Glutamatergic neuron (in vitro differentiated cells): ENCODE measurements at regions not wholly inside any gene's neighbourhood (a gene's known extent, or its start where the extent isn't known, plus 50 kb on each side); places are given as distances from the start of the nearest gene placed in this dataset.

Source experiments
- DNase-seq: peaks from one replicate; pipeline ENCODE4 v3.0.0; 2022
- H3K27ac Mint-ChIP-seq: one replicate; pipeline ENCODE4 v1.8.0; 2020; ENCODE audit warnings: mild to moderate bottlenecking, mixed read lengths, inconsistent platforms; ENCODE audit not compliant: unreplicated experiment
- H3K27me3 Mint-ChIP-seq: one replicate; pipeline ENCODE4 v1.8.0; 2020; ENCODE audit warnings: mild to moderate bottlenecking, moderate library complexity, mixed read lengths, inconsistent platforms; ENCODE audit not compliant: unreplicated experiment
- H3K36me3 Mint-ChIP-seq: one replicate; pipeline ENCODE4 v1.8.0; 2020; ENCODE audit warnings: mild to moderate bottlenecking, mixed read lengths, inconsistent platforms; ENCODE audit not compliant: unreplicated experiment
- H3K4me1 Mint-ChIP-seq: one replicate; pipeline ENCODE4 v1.8.0; 2020; ENCODE audit warnings: mild to moderate bottlenecking, low read depth, mixed read lengths, inconsistent platforms; ENCODE audit not compliant: unreplicated experiment
- H3K4me3 Mint-ChIP-seq: one replicate; pipeline ENCODE4 v1.8.0; 2020; ENCODE audit warnings: mild to moderate bottlenecking, mixed read lengths, inconsistent platforms; ENCODE audit not compliant: unreplicated experiment
- H3K9me3 Mint-ChIP-seq: one replicate; pipeline ENCODE4 v1.8.0; 2020; ENCODE audit warnings: mild to moderate bottlenecking, moderate library complexity, mixed read lengths, inconsistent platforms; ENCODE audit not compliant: unreplicated experiment
- CTCF ChIP-seq: fragments of 200-600 bp; sonication (generic); IDR thresholded peaks from one replicate; pipeline ENCODE4 v1.5.0; 2021; ENCODE audit not compliant: partially characterized antibody, unreplicated experiment

- Mint-ChIP-seq H3K9me3 (no peaks in the 10 kb centered on the region), H3K27me3 (no peaks in the 10 kb centered on the region), H3K27ac (no peak overlapping the region), H3K4me3 (no peak overlapping the region), H3K4me1 (peaks cover 2% of the 10 kb centered on the region), H3K36me3 (no peaks in the 10 kb centered on the region)
- DNase-seq: no peak
- TF ChIP-seq CTCF: no peak
Measured at GRCh38 chr2:12813166-12813565, 96.4 kb downstream of the TRIB2 start.

- DNase-seq: no peak
- Mint-ChIP-seq H3K4me3 (no peak overlapping the region), H3K36me3 (no peaks in the 10 kb centered on the region), H3K27ac (no peak overlapping the region), H3K9me3 (no peaks in the 10 kb centered on the region), H3K4me1 (peaks cover 12% of the 10 kb centered on the region), H3K27me3 (no peaks in the 10 kb centered on the region)
- TF ChIP-seq CTCF: no peak
Measured at GRCh38 chr2:12816379-12817306, 99.9 kb downstream of the TRIB2 start.

GRCh38 chr2:12817870-12818269 lies 101.1 kb downstream of the TRIB2 start:
- H3K4me1 Mint-ChIP-seq: peaks cover 14% of the 10 kb centered on the region

GRCh38 chr2:12818416-12819102 lies 101.8 kb downstream of the TRIB2 start:
- no peaks in the 10 kb centered on the region for H3K36me3 Mint-ChIP-seq
- no peak overlapping the region for H3K27ac Mint-ChIP-seq
- TF ChIP-seq CTCF: no peak
- peaks cover 1% of the 10 kb centered on the region for H3K9me3 Mint-ChIP-seq
- DNase-seq: no peak
- peaks cover 2% of the 10 kb centered on the region for H3K27me3 Mint-ChIP-seq
- H3K4me3 Mint-ChIP-seq: no peak overlapping the region
- peaks cover 20% of the 10 kb centered on the region for H3K4me1 Mint-ChIP-seq

More at GRCh38 chr2:12817870-12818269, 101.1 kb downstream of the TRIB2 start:
- Mint-ChIP-seq H3K9me3 (no peaks in the 10 kb centered on the region), H3K27ac (no peak overlapping the region), H3K36me3 (no peaks in the 10 kb centered on the region), H3K4me3 (no peak overlapping the region), H3K27me3 (no peaks in the 10 kb centered on the region)
- TF ChIP-seq CTCF: no peak
- DNase-seq: no peak

- Mint-ChIP-seq H3K27ac (no peak overlapping the region), H3K4me1 (peaks cover 25% of the 10 kb centered on the region), H3K36me3 (no peaks in the 10 kb centered on the region), H3K9me3 (peaks cover 3% of the 10 kb centered on the region), H3K27me3 (peaks cover 6% of the 10 kb centered on the region), H3K4me3 (no peak overlapping the region)
- no peak for TF ChIP-seq CTCF
- no peak for DNase-seq
Measured at GRCh38 chr2:12819103-12819475, 102.4 kb downstream of the TRIB2 start.
